ENCODE measurements at regions not wholly inside any gene's neighbourhood (a gene's known extent, or its start where the extent isn't known, plus 50 kb on each side); places are given as distances from the start of the nearest gene placed in this dataset.

GRCh38 chr14:50013934-50014333 is 102.4 kb downstream of the VCPKMT start:
- no peaks in the 10 kb centered on the region for H3K4me1 ChIP-seq (ENCODE audit: insufficient read depth, low read length, poor library complexity, severe bottlenecking)
- no TSS peak for BruUV-seq (replicated peaks)
- H3K27ac ChIP-seq (ENCODE audit: low read depth, low read length, poor library complexity, severe bottlenecking) = no peak overlapping the region
- ChIA-PET CTCF (no interaction called here), POLR2A (ENCODE audit: low non-redundant PET) (no interaction called here)
- H3K27me3 ChIP-seq (replicated peaks; ENCODE audit: insufficient read depth, low read depth, low read length, poor library complexity) = no peaks in the 10 kb centered on the region
- TF ChIP-seq EZH2 (IDR thresholded peaks at IDR 0.05; ENCODE audit: borderline replicate concordance, low read depth, low read length, poor library complexity, severe bottlenecking) = no peak
- TF ChIP-seq CTCF (conservative IDR thresholded peaks at IDR 0.05; ENCODE audit: low read depth, low read length) = no peak
- intact Hi-C loops (cut with micrococcal nuclease; ENCODE audit: unreplicated experiment) = no loop called here
- DNase-seq (ENCODE audit: low spot score) = no peak
- H3K9me3 ChIP-seq (ENCODE audit: low read depth, low read length, poor library complexity, severe bottlenecking) = no peaks in the 10 kb centered on the region
- no peak overlapping the region for H3K4me3 ChIP-seq (ENCODE audit: low read depth, low read length, poor library complexity, severe bottlenecking)
- no peaks in the 10 kb centered on the region for H3K36me3 ChIP-seq (ENCODE audit: insufficient read depth, low read length, poor library complexity, severe bottlenecking)

- intact Hi-C loops (cut with micrococcal nuclease; ENCODE audit: unreplicated experiment) = no loop called here
- no peak for DNase-seq (ENCODE audit: low spot score)
- TF ChIP-seq CTCF (conservative IDR thresholded peaks at IDR 0.05; ENCODE audit: low read depth, low read length) (no peak), EZH2 (IDR thresholded peaks at IDR 0.05; ENCODE audit: borderline replicate concordance, low read depth, low read length, poor library complexity, severe bottlenecking) (no peak)
- H3K9me3 ChIP-seq (ENCODE audit: low read depth, low read length, poor library complexity, severe bottlenecking) = peaks cover 2% of the 10 kb centered on the region
- no peak overlapping the region for H3K4me3 ChIP-seq (ENCODE audit: low read depth, low read length, poor library complexity, severe bottlenecking)
- POLR2A ChIA-PET (ENCODE audit: low non-redundant PET) = no interaction called here
- H3K27ac ChIP-seq (ENCODE audit: low read depth, low read length, poor library complexity, severe bottlenecking) = no peak overlapping the region
- no peaks in the 10 kb centered on the region for H3K36me3 ChIP-seq (ENCODE audit: insufficient read depth, low read length, poor library complexity, severe bottlenecking)
- CTCF ChIA-PET = no interaction called here
- no peaks in the 10 kb centered on the region for H3K4me1 ChIP-seq (ENCODE audit: insufficient read depth, low read length, poor library complexity, severe bottlenecking)
- no TSS peak for BruUV-seq (replicated peaks)
- no peaks in the 10 kb centered on the region for H3K27me3 ChIP-seq (replicated peaks; ENCODE audit: insufficient read depth, low read depth, low read length, poor library complexity)
These were observed 101.5 kb downstream of the VCPKMT start for GRCh38 chr14:50014809-50015430.

- TF ChIP-seq EZH2 (IDR thresholded peaks at IDR 0.05; ENCODE audit: borderline replicate concordance, low read depth, low read length, poor library complexity, severe bottlenecking) (no peak), CTCF (conservative IDR thresholded peaks at IDR 0.05; ENCODE audit: low read depth, low read length) (no peak)
- Histone ChIP-seq H3K36me3 (ENCODE audit: insufficient read depth, low read length, poor library complexity, severe bottlenecking) (no peaks in the 10 kb centered on the region), H3K9me3 (ENCODE audit: low read depth, low read length, poor library complexity, severe bottlenecking) (peaks cover 10% of the 10 kb centered on the region), H3K27me3 (replicated peaks; ENCODE audit: insufficient read depth, low read depth, low read length, poor library complexity) (no peaks in the 10 kb centered on the region), H3K4me1 (ENCODE audit: insufficient read depth, low read length, poor library complexity, severe bottlenecking) (no peaks in the 10 kb centered on the region), H3K27ac (ENCODE audit: low read depth, low read length, poor library complexity, severe bottlenecking) (no peak overlapping the region), H3K4me3 (ENCODE audit: low read depth, low read length, poor library complexity, severe bottlenecking) (no peak overlapping the region)
- no peak for DNase-seq (ENCODE audit: low spot score)
- BruUV-seq (replicated peaks) = no TSS peak
- intact Hi-C loops (cut with micrococcal nuclease; ENCODE audit: unreplicated experiment) = no loop called here
- POLR2A ChIA-PET (ENCODE audit: low non-redundant PET) = no interaction called here
- CTCF ChIA-PET = no interaction called here
These were observed 100.7 kb downstream of the VCPKMT start for GRCh38 chr14:50015716-50016115.

Data from A673 (cell line).